Amygdala (tissue), 56 donors: ENCODE measurements at regions not wholly inside any gene's neighbourhood (a gene's known extent, or its start where the extent isn't known, plus 50 kb on each side); places are given as distances from the start of the nearest gene placed in this dataset.
"Not testable (repeated sequence)": the region's sequence is repeated elsewhere in the genome, so short reads cannot be mapped to it uniquely, and the experiment has no call there.

Experiments used
- DNase-seq, 56 donors: peaks; one replicate each; lab custom pipeline; 2025; lab: John Stamatoyannopoulos, UW

DNA sequence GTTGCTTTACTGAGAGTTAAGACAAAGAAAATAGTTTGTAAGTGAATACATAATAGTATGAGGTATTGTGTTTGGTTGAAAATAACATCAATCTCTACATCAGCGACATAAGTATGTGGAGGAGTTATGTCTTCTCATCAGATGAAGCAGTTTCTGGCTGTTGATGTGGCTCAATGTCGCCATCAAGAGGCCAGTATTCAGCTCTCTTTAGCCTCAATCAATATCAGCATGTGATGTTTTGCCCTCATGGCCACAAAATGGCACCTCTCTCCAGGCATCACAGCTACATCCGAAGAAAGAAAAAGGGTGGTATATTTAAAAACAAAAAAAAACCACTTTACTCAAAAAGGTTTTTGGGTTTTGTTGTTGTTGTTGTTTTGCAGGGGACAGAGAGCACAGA lies 302.3 kb upstream of the TMEM132C start:
- DNase-seq, result no peak

DNA sequence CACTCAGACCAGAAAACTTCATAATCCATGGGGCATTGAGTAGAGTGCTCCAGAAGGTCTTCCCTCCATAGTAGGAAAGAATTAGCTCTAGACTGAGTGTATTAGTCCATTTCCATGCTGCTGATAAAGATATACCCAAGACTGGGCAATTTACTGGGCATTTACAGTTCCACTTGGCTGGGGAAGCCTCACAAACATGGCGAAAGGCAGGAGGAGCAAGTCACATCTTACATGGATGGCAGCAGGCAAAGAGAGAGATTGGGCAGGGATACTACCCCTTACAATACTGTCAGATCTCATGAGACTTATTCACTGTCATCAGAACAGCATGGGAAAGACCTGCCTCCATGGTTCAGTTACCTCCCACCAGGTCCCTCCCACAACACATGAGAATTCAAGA lies 300.6 kb upstream of the TMEM132C start:
- DNase-seq, result no peak

DNA sequence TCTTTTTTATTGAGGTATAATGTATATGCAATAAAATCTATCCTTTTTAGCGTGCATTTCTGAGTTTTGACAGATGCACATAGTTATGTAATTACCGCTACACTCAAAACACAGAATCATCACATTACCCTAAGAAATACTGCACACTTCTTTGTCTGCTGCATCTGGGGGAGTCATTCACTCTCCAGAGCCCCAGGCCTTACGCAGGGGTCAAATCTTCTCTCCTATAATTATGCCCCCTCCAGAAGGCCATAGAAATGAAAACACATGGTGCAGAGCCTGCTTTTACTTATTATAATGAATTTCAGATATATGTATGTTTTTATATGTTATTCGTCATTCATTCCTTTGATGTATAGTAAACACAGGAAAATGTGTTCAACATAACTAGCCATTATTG lies 296.5 kb upstream of the TMEM132C start:
- no peak for DNase-seq

DNA sequence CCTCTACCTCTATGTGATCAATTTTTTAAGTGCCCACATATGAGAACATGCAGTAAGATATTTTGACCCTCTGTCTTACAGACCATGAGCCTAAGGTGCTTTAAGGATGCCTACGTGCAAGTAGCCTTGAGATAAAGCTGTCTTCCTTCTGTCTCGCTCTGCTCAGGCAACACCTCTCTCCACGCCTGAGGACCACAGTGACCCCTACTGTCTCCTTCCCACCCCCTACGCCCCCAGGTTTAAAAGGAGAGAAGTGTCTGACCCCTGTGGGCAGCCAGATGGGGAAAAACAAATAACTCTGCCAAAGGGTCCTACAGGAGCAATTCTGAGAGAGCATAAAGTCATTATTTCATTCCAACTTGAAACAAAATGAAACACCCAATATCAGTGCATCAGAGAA lies 286.4 kb upstream of the TMEM132C start:
- DNase-seq, result no peak

DNA sequence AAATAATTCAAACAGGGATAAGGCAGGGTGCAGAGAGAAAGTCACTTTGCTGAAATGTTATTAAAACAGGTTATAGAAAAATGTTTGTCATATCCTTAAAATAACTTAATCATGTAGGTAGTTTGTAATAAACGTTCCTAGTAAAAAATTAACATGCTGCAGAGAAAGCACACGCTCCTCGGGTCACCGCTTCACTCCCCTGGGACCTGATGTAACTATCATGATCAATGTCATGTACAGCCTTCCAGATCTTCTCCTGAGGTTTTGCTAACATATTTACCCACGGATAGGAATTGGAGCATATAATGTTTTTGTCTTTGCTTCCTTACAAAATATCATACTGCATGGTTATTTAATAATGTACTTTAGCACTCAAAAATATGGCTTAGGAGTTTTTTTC lies 285.1 kb upstream of the TMEM132C start:
- no peak for DNase-seq

DNA sequence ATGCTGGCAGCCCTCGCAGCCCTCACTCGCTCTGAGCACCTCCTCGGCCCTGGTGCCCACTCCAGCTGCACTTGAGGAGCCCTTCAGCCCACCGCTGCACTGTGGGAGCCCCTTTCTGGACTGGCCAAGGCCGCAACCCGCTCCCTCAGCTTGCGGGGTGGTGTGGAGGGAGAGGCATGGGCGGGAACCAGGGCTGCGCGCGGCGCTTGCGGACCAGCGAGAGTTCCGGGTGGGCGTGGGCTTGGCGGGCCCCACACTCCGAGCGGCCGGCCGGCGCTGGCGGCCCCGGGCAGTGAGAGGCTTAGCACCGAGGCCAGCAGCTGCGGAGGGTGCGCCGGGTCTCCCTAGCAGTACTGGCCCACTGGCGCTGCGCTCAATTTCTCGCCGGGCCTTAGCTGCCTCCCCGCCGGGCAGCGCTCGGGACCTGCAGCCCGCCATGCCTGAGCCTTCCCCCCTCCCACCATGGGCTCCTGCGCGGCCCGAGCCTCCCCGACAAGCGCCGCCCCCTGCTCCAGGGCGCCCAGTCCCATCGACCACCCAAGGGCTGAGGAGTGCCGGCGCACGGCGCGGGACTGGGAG lies 283.7 kb upstream of the TMEM132C start:
- DNase-seq, result not testable (repeated sequence)

DNA sequence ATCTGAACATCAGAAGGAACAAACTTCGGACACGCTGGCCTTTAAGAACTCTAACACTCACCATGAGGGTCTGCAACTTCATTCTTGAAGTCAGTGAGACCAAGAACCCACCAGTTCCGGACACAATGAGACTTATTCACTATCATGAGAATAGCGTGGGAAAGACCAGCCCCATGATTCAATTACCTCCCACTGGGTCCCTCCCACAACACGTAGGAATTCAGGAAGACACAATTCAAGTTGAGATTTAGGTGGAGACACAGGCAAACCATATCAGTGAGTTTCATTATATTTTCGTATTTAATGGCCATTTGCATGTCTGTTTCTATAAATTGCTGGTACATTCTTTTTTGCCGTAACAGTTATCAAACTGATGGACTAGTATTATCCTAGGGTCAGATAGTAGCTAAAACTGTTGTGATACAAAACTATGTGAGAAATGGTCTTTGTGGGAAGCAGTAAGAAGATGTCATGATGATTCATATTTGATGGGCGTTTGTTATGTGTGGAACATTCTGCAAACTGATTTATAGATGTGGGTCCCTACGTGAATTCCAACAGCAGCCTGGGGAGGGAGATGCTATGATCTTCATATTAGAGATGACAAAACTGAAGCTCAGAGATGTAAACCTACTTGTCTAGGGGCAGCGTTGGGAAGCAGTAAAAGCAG lies 282.4 kb upstream of the TMEM132C start:
- DNase-seq, result no peak

DNA sequence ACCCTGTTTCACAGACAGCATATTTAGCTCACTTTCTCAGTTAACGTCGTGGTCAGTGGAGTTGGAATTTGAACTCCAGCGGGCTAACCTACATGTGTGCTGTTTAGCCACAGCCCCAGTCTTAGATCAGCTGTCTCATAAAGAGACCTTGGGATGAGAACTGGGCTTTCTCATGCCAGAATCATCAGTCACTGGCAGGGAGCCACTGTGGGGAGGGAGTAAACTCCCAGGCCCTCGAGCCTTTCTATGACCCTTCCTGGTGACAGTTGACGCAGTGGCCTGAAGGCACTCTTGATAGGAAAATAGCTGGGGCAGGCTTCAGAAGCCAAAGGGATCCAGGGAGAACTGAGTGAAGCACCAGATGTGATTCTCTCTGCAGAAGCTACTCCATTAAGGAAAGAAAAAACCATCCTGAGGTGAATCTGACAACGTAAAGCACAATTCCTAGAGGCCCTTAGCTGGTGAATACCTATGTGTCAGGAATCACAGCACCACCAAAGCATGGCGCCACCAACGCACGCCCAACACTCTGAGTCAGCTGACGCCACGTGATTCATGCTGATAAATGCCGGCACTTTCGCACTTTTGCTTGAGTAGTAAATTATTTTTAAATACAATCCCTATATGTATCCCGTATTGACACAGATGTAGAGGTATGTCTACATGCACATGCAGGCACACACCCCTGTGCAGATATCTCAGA lies 279.6 kb upstream of the TMEM132C start:
- no peak for DNase-seq

DNA sequence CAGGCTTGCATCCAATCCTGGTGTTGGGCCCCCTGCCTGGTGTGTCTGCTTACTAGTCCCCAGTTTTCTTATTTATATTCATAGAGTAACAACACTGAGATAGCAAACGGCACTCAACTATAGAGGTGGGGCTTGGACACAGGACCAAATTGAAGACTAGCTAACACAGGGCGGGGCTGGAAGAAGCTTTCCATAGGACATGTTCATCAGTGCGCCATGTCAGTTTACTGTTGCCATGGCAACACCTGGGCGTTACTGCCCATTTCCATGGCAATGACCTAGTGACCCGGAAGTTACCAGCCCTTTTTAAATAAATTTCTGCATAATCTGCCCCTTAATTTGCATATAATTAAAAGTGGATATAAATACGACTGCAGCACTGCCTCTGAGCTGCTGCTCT lies 275.5 kb upstream of the TMEM132C start:
- no peak for DNase-seq

DNA sequence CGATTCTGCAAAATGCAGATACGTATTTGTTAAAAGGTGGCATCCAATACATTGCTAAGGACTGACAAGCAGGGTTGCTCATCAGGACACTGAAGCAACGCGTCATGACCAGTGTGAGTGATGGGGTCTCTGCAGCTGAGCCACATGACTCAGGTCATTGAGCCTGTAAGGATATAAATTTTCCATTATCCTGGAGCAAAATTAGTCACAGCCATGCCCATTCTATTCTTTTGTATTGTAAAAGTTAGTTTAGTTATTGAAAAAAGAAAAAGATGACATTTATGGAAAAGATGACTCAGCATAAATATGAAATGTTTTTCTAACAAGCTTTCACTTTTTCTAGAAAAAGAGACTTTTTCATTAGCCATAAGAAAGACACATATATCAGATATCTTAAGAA lies 268.0 kb upstream of the TMEM132C start:
- DNase-seq, result no peak

DNA sequence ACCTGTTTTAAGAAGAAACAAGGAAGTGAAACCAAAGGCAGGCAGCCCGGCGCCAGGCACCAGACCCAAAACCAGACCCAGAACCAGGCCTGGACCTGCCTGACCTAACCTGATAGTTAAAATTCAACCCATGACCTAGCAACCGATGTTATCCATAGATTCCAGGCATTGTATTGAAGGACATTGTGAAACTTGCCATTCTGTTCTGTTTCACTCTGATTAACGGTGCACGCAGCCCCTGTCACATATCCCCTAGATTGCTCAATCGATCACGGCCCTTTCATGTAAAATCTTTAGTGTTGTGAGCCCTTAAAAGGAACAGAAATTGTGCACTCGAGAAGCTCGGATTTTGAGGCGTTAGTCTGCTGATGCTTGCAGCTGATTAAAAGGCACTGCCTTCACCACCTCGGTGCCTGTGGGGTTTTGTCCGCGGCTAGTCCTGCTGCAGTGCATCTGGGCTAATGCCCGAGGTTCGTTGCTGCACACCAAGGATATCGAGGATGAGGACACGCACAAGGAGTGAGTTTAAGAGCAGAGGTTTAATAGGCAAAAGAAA lies 262.5 kb upstream of the TMEM132C start:
- no peak for DNase-seq

DNA sequence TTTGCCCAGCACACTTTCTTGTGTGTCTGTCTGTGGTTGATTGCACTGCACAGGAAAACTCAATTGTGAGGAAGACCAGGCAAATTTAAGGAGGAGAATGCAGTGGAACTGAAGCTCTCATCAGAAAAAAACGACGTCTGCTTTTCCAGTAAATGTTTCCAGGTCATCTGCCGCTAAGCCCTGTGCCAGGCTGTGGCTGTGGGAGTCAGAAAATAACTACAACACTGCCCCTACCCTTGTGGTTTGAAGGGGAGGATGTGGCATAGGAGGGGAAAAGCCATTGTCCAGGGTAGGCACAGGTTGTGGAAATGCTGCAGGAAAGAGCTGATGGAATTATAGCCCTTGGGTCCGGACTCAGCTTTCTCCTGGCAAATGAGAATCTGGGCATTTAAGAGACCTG lies 259.7 kb upstream of the TMEM132C start:
- DNase-seq, result no peak

DNA sequence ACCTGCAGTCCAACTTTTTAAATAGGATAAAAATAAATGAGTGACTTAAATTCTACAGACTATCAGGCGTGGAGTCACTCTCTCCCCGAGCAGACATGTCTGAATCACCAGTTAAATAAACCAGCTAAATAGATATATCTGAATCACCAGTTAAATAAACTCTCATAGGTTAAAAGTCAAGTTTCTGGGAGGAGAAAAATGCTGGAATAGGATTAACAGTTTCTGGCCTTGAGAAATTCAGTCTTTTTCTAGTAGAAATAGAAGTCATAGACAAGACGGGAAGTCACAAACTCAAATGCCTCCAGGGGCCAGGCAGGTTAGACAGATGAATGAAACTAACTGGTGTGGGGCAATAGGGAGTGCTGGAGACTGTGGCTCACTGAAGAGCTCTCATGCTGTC lies 258.6 kb upstream of the TMEM132C start:
- no peak for DNase-seq

DNA sequence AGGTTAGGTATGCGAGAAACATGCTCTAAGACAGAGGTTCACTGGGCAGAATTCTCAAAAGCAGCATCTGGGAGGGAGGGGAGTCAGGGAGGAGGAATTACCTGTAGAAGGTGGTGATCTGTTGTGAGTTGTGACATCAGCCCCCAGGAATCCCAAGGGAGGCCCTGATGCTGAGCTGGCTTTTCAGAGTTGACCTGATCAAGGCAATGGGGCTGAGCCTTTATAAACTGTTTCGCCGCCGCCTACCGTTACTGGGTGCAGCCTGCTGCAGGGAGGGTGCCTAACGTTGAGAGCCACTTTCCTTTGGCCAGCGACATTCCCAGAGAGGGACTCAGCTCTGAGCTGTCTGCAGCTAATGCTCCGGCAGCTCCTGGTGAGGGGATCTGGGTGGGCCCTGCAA lies 257.9 kb upstream of the TMEM132C start:
- DNase-seq, result no peak

DNA sequence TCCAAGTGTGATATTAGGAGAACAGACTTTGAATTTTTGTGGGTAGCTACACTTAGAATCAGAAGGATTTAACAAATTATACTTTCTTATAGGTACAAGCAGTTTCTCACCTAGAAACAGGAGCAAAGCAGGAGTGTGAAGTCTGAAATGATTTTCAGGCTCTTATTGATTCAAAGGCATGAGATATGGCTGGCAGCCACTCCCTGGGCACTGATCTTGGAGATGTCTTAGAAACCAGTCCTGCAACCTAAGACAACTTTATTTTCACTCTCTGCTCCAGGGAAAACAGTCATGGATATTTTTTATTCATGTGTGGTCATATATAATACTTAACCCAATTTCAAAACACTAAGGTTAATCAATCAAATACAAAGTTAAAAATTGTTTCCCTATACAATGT lies 254.9 kb upstream of the TMEM132C start:
- no peak for DNase-seq

DNA sequence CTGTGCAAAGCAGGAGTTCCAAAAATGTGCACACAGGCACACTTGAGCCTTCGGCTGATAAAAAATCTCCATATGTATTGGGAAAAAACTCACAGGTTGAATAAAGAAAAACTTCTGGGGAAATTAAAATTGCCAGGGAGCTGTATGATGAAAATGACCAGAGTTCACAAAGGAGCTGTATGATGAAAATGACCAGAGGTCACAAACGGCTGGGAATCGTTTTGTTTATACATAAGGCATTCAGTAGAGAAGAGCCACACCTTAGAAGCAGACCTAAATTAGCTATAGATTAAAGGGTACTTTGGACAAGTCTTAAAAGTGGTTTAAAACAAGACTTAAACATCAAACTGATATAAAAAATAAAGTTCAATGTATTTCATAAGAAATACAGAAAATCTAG lies 251.7 kb upstream of the TMEM132C start:
- DNase-seq, result no peak

DNA sequence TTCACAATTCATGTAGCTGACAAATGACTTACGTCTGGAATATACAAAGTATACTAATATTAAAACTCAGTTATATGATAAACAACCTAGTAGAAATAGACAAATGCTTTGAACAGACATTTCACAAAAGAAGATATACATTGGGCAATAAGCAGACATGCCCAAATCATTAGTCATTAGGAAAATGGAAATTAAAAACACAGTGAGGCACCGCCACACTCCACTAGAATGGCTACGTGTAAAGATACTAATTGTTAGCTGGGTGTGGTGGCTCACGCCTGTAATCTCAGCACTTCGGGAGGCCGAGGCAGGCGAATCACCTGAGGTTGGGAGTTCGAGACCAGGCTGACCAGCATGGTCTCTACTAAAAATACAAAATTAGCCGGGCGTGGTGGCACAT lies 248.9 kb upstream of the TMEM132C start:
- no peak for DNase-seq

DNA sequence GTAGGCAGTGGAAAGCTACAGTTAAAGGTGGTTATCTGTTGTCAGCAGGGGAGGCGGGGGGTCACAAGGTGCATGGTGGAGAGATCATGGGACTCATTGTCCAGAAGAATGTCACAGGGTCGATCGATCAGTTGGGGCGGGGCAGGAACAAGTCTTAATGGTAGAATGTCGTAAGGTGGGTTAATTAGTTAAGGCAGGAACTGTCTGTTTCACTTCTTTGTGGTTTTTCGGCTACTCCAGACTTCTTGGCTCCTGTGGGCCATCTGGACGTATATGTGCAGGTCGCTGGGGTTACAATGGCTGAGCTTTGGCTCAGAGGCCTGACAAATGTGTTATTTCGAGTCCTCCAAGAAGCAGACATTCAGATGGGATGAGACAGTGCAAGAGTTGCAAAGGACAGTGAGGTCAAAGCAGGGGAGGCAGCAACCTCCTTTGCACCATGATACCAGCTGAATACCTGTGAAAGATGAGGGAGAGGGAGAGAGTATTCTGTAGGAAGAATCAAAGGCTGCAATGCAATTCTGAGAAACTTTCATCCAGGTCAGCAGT lies 246.9 kb upstream of the TMEM132C start:
- DNase-seq, result no peak

DNA sequence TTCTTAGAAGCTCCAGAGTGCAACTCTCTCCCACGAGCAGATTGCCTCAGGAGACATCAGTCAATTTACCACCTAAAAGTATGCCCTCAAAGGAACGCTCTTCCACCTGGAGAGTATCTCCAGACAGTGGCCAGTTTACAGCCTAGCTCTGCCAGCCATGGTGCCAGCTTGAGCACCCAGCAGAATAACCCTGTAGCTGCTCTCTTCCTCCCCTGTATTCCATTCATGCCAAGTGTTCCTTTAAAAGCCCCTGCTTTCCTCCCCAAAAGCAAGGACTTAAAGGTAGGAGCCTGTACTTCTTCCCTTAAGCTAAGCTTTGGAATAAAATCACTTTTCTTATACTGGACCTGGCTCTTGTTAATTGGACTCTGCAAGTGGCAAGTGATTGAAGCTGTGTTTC lies 245.4 kb upstream of the TMEM132C start:
- DNase-seq, result no peak

DNA sequence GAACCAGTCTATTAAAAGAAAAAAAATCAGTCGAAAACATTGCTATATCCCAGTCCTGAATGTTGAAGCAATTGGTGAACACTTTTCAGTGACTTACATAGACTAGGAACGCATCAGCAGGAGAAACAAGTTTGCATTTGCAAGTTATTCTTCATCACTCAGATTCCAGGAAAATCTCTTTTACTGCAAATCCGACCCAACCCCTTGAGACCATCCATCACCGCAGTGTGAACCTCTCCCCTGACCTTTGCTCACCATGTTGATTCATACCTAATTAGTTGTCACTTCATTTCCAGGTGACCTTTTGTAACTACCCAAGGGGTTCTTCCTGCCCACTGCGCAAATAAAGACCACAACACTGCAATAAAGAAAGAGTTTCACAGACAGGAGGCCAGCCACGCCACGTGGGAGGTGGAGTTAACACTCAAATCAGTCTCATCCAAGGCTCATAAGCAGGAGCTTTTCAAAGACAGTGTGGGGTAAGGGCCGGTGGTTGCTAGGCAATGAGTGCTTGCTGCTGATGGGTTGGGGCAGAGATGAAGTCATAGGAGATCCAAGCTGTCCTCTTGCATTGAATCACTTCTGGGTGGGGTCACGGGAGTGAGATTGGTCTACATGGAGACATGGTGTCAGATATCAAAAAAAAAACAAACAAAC lies 241.3 kb upstream of the TMEM132C start:
- DNase-seq, result peak in 2 of 56 donors; percentile 5 to 11
